ENCODE measurements at regions not wholly inside any gene's neighbourhood (a gene's known extent, or its start where the extent isn't known, plus 50 kb on each side); places are given as distances from the start of the nearest gene placed in this dataset.

DNA sequence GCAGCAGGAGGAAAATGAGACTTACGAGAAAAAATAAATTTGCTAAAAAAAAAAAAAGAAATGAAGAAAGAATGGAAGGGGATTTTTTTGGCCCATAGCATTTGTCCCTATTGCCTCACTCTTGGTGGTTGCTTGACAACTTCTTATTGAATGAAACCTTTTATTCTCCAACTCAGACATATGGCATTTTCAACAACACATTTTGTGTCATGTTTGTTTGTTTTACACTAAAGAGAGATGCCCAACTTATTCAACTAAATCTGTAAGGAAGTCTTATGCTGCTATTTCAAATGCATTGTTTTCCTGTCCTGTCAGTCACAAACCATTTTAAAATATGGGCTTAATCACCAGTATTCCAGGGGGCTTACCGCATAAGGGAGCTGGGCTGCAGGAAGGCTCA, 409.1 kb upstream of the TENM3 start:
- TF ChIP-seq, protein P1, sequence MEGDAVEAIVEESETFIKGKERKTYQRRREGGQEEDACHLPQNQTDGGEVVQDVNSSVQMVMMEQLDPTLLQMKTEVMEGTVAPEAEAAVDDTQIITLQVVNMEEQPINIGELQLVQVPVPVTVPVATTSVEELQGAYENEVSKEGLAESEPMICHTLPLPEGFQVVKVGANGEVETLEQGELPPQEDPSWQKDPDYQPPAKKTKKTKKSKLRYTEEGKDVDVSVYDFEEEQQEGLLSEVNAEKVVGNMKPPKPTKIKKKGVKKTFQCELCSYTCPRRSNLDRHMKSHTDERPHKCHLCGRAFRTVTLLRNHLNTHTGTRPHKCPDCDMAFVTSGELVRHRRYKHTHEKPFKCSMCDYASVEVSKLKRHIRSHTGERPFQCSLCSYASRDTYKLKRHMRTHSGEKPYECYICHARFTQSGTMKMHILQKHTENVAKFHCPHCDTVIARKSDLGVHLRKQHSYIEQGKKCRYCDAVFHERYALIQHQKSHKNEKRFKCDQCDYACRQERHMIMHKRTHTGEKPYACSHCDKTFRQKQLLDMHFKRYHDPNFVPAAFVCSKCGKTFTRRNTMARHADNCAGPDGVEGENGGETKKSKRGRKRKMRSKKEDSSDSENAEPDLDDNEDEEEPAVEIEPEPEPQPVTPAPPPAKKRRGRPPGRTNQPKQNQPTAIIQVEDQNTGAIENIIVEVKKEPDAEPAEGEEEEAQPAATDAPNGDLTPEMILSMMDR (conservative IDR thresholded peaks at IDR 0.05; ENCODE audit: low read depth, low read length): no peak
- TF ChIP-seq EZH2 (IDR thresholded peaks at IDR 0.05; ENCODE audit: borderline replicate concordance, low read depth, low read length, poor library complexity, severe bottlenecking): no peak
